ENCODE measurements at regions not wholly inside any gene's neighbourhood (a gene's known extent, or its start where the extent isn't known, plus 50 kb on each side); places are given as distances from the start of the nearest gene placed in this dataset.

DNA sequence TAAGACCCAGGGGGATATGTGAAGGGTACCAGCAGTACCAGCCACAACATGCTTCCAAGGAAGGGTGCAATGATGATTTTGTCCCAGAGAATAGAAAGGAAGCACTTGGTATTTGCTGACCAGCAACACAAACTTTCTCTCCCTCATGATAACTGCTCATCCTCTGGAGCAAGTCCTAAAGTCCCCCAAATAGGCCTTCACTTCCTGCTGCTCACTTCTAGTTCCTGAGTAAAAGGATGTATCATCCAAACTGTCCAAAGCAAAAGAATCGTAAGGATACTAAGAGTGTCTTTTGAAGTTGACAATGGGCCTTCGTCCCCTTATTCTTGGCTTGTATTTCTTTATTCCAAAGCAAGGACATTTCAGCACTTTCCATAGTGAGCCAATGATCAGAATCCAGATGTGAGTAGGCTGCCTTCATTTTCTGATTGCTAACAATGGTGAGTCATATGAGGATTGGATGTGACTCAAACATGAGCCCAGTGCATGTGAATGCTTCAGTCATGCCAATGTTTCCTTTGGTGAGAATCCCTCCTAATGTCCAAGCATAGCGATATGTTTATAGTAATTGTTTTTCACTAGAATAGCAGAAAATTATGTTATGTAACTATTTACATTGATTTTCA is 243.4 kb upstream of the POU2AF2 start:
- TF ChIP-seq Cebpa-rat (IDR thresholded peaks at IDR 0.05), result no peak
- Histone ChIP-seq H3K9ac (no peak overlapping the region), H4K20me1 (no peaks in the 10 kb centered on the region), H3K27me3 (no peaks in the 10 kb centered on the region), H3K9me3 (replicated peaks in 1 of 11) (no peaks in the 10 kb centered on the region), H3K36me3 (no peaks in the 10 kb centered on the region), H3K4me1 (peaks cover 8 to 19% (median 16%) of the 10 kb centered on the region in 10 experiments; a peak in 19 of 20 replicates), H3K4me3 (no peak overlapping the region), H3K27ac (no peak overlapping the region), H3K4me2 (no peak overlapping the region)

DNA sequence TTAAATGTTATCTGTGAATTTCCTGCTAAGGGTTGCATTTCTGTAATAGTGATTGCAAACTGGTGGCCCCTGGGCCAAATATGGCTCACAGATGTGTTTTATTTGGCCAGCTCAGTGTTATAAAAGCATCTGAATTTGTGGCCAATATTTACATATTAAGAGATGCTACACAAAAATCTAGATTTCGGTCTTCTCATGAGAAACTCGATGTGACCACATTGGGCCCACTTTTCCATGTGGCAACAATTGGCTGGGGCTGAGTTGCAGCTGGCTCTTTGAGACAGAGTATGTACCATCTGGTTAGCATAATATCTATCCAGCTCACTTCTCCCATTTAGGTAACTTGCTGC is 244.5 kb upstream of the POU2AF2 start:
- Histone ChIP-seq H4K20me1 (no peaks in the 10 kb centered on the region), H3K4me3 (no peak overlapping the region), H3K4me1 (peaks cover 8 to 13% (median 11%) of the 10 kb centered on the region in 10 experiments; a peak in 19 of 20 replicates), H3K36me3 (no peaks in the 10 kb centered on the region), H3K9ac (no peak overlapping the region), H3K4me2 (no peak overlapping the region), H3K27ac (no peak overlapping the region), H3K27me3 (no peaks in the 10 kb centered on the region), H3K9me3 (replicated peaks in 1 of 11) (no peaks in the 10 kb centered on the region)
- no peak for TF ChIP-seq Cebpa-rat (IDR thresholded peaks at IDR 0.05)

GRCh38 chr11:111000400-111001080 is 245.0 kb upstream of the POU2AF2 start:
- H3K9ac ChIP-seq, result no peak overlapping the region
- no peaks in the 10 kb centered on the region for H3K27me3 ChIP-seq
- H3K9me3 ChIP-seq (replicated peaks in 1 of 11), result no peaks in the 10 kb centered on the region
- H3K4me1 ChIP-seq, result peaks cover 4 to 8% (median 6%) of the 10 kb centered on the region in 10 experiments; a peak in 19 of 20 replicates
- no peak for TF ChIP-seq Cebpa-rat (IDR thresholded peaks at IDR 0.05)
- H3K4me2 ChIP-seq, result no peak overlapping the region
- no peak overlapping the region for H3K27ac ChIP-seq
- H4K20me1 ChIP-seq, result no peaks in the 10 kb centered on the region
- H3K4me3 ChIP-seq, result no peak overlapping the region
- no peaks in the 10 kb centered on the region for H3K36me3 ChIP-seq

DNA sequence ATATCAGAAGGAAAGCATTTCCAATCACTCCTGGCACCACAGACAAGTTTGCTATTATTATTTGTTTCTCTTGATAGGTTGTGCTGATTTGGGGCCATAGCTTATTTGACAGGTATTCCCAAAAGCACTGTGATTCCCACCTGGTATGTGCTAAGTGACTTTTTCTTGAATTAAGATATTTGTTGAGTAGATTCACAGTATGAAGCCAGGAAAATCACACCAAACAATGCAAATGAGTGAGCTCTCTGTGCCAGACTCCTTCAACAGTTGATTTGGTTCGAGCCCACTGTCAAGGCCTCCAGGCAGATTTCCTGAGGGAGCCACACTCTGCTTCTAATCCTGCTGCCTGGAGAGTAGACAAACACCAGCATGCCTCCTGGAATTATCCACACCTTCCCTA is 253.0 kb upstream of the POU2AF2 start:
- H3K27me3 ChIP-seq, result no peaks in the 10 kb centered on the region
- TF ChIP-seq Cebpa-rat (IDR thresholded peaks at IDR 0.05), result no peak
- H3K36me3 ChIP-seq, result no peaks in the 10 kb centered on the region
- no peaks in the 10 kb centered on the region for H4K20me1 ChIP-seq
- no peaks in the 10 kb centered on the region for H3K9me3 ChIP-seq (replicated peaks in 1 of 11)
- H3K4me3 ChIP-seq, result no peak overlapping the region
- no peak overlapping the region for H3K9ac ChIP-seq
- H3K27ac ChIP-seq, result no peak overlapping the region
- no peak overlapping the region for H3K4me2 ChIP-seq
- no peaks in the 10 kb centered on the region; a peak in 1 of 20 replicates for H3K4me1 ChIP-seq

- Histone ChIP-seq H4K20me1 (no peaks in the 10 kb centered on the region), H3K9me3 (replicated peaks in 1 of 11) (no peaks in the 10 kb centered on the region), H3K4me1 (no peaks in the 10 kb centered on the region; a peak in 1 of 20 replicates), H3K4me3 (no peak overlapping the region), H3K9ac (no peak overlapping the region), H3K27me3 (no peaks in the 10 kb centered on the region), H3K4me2 (peak overlapping the region in 3 of 11 experiments; percentile 1 to 7 (median 7); a peak in 4 of 22 replicates), H3K36me3 (no peaks in the 10 kb centered on the region), H3K27ac (no peak overlapping the region)
- TF ChIP-seq Cebpa-rat (IDR thresholded peaks at IDR 0.05), result no peak
Measured at GRCh38 chr11:110991661-110992355, 253.7 kb upstream of the POU2AF2 start.

GRCh38 chr11:110990311-110990710 is 255.2 kb upstream of the POU2AF2 start:
- H3K27me3 ChIP-seq, result no peaks in the 10 kb centered on the region
- no peak overlapping the region for H3K4me2 ChIP-seq
- H3K4me1 ChIP-seq, result no peaks in the 10 kb centered on the region; a peak in 1 of 20 replicates
- H3K36me3 ChIP-seq, result no peaks in the 10 kb centered on the region
- H3K9ac ChIP-seq, result no peak overlapping the region
- H3K27ac ChIP-seq, result no peak overlapping the region
- no peak for TF ChIP-seq Cebpa-rat (IDR thresholded peaks at IDR 0.05)
- H4K20me1 ChIP-seq, result no peaks in the 10 kb centered on the region
- no peak overlapping the region for H3K4me3 ChIP-seq
- no peaks in the 10 kb centered on the region for H3K9me3 ChIP-seq (replicated peaks in 1 of 11)

GRCh38 chr11:110989428-110990133 is 255.9 kb upstream of the POU2AF2 start:
- no peak overlapping the region for H3K4me2 ChIP-seq
- no peaks in the 10 kb centered on the region for H3K27me3 ChIP-seq
- 0 out of 22 replicates have a peak, but pooled peaks of 1 of the 11 experiments have one; percentile 21 for TF ChIP-seq Cebpa-rat (IDR thresholded peaks at IDR 0.05)
- no peaks in the 10 kb centered on the region; a peak in 1 of 20 replicates for H3K4me1 ChIP-seq
- no peaks in the 10 kb centered on the region for H3K9me3 ChIP-seq (replicated peaks in 1 of 11)
- H3K36me3 ChIP-seq, result no peaks in the 10 kb centered on the region
- no peak overlapping the region for H3K9ac ChIP-seq
- H3K4me3 ChIP-seq, result no peak overlapping the region
- no peaks in the 10 kb centered on the region for H4K20me1 ChIP-seq
- H3K27ac ChIP-seq, result no peak overlapping the region

DNA sequence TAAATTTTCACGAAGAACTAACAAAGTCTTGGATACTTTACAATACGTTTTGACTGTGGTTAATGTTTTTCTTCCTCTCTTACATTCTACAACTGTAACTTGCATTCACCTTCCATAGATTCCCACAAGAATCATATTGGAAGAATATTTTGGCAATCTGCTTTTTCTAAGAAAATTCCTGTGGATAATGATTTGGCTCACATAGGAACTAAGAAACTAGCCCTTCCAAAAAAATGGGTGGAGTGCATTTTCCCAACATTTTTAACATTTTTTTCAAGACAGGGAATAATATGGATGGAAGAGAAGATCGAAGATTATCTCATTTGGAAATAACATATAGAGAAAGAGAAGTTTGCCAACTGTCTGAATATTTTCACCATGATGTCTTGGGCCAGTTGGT is 256.9 kb upstream of the POU2AF2 start:
- no peak overlapping the region for H3K4me3 ChIP-seq
- H3K4me2 ChIP-seq, result no peak overlapping the region
- no peaks in the 10 kb centered on the region for H3K9me3 ChIP-seq (replicated peaks in 1 of 11)
- no peaks in the 10 kb centered on the region for H4K20me1 ChIP-seq
- H3K9ac ChIP-seq, result no peak overlapping the region
- no peaks in the 10 kb centered on the region for H3K27me3 ChIP-seq
- no peaks in the 10 kb centered on the region for H3K36me3 ChIP-seq
- no peaks in the 10 kb centered on the region; a peak in 1 of 20 replicates for H3K4me1 ChIP-seq
- TF ChIP-seq Cebpa-rat (IDR thresholded peaks at IDR 0.05), result no peak
- H3K27ac ChIP-seq, result no peak overlapping the region

DNA sequence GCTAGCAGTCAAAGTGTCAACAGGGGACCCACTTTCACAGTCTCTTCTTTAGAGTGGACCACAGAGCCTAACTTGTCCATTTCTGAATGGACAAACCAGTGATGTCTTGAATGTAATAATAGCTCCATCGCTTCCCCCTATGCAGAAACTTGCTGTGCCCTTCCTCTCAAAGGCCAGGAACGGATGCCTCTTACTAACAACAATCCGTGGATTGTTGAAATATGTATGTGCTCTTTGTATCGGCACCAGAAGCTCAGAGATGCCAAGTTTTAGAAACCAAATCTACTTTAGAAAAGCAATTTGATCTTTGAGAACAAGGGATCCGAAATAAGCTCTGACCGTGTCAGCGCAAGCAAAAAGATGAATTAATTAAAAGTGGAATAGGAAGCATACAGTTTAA is 259.5 kb upstream of the POU2AF2 start:
- no peaks in the 10 kb centered on the region for H3K4me1 ChIP-seq
- no peak overlapping the region for H3K27ac ChIP-seq
- H3K9ac ChIP-seq, result no peak overlapping the region
- no peaks in the 10 kb centered on the region for H3K9me3 ChIP-seq (replicated peaks in 1 of 11)
- no peaks in the 10 kb centered on the region for H4K20me1 ChIP-seq
- H3K27me3 ChIP-seq, result no peaks in the 10 kb centered on the region
- H3K4me2 ChIP-seq, result no peak overlapping the region
- TF ChIP-seq Cebpa-rat (IDR thresholded peaks at IDR 0.05), result no peak
- H3K36me3 ChIP-seq, result no peaks in the 10 kb centered on the region
- no peak overlapping the region for H3K4me3 ChIP-seq

Measured in BLaER1 treated with 17β-estradiol and CSF1 and Interleukin-3, amounts not matched to agents 10 nM and 100 nM (cell line).